OCI-LY3 (cell line): ENCODE measurements at regions not wholly inside any gene's neighbourhood (a gene's known extent, or its start where the extent isn't known, plus 50 kb on each side); places are given as distances from the start of the nearest gene placed in this dataset.

ENCODE experiments used
- CTCF ChIP-seq: fragments of 200-600, 300-600 bp; sonication (generic); IDR thresholded peaks from 2 replicates; pipeline ENCODE4 v1.5.1; 2014; ENCODE audit warnings: antibody characterized with exemption, low read length, low read depth
- EZH2phosphoT487 ChIP-seq: fragments of 200-600 bp; shearing (Covaris generic); IDR thresholded peaks from 2 replicates; pipeline ENCODE4 v1.6.1; 2018; ENCODE audit warnings: antibody characterized with exemption, mixed run types, low read depth

DNA sequence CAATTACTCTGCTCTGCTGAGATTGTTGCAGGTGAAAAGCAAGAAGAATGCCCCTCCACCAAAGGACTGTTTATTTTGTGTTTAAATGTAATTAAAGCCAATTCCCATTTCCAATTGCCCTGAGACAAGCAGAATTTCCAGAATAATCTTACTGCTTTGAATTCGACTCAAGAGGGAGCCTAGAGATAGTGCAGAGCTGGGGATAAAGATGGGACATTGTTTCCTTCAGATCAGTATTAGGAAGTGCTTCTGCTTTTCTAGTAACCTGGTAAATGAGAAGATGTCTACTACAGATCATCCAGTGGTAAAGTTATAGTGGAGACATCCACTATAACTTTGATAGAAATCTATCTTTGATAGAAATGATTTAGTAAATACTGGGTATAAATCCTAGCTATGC is 326.9 kb downstream of the UBE3D start:
- no peak for TF ChIP-seq CTCF
- no peak for TF ChIP-seq EZH2phosphoT487
